Activated T-helper 2 cell treated with anti-CD3 and anti-CD28 coated beads, Interferon-gamma antibody, Interleukin-2, Interleukin-4, amounts not matched to agents 10 μg/mL and 5 μg/mL and 100 μg/mL, durations not matched to agents 14 hours and 24 hours and 36 hours (primary cell): ENCODE measurements at regions not wholly inside any gene's neighbourhood (a gene's known extent, or its start where the extent isn't known, plus 50 kb on each side); places are given as distances from the start of the nearest gene placed in this dataset.

ENCODE experiments used
- DNase-seq: peaks from one replicate; pipeline ENCODE4 v3.0.0; 2021; ENCODE audit warnings: low spot score
- H3K27ac Mint-ChIP-seq: one replicate; pipeline ENCODE4 v1.8.0; 2021; ENCODE audit warnings: mixed read lengths
- H3K27me3 Mint-ChIP-seq: one replicate; pipeline ENCODE4 v1.8.0; 2021; ENCODE audit warnings: low read depth, mixed read lengths
- H3K36me3 Mint-ChIP-seq: one replicate; pipeline ENCODE4 v1.8.0; 2021; ENCODE audit warnings: low read depth, mixed read lengths
- H3K4me1 Mint-ChIP-seq: one replicate; pipeline ENCODE4 v1.8.0; 2021; ENCODE audit warnings: low read depth, mixed read lengths
- H3K4me3 Mint-ChIP-seq: one replicate; pipeline ENCODE4 v1.8.0; 2021; ENCODE audit warnings: low read depth, mild to moderate bottlenecking, moderate library complexity, mixed read lengths
- H3K9me3 Mint-ChIP-seq: one replicate; pipeline ENCODE4 v1.8.0; 2021; ENCODE audit warnings: mixed read lengths
- intact Hi-C: fragments of 100-400 bp; cut with micrococcal nuclease; formaldehyde crosslinking; loops from one replicate; pipeline ENCODE4 v1.15.1; 2023

DNA sequence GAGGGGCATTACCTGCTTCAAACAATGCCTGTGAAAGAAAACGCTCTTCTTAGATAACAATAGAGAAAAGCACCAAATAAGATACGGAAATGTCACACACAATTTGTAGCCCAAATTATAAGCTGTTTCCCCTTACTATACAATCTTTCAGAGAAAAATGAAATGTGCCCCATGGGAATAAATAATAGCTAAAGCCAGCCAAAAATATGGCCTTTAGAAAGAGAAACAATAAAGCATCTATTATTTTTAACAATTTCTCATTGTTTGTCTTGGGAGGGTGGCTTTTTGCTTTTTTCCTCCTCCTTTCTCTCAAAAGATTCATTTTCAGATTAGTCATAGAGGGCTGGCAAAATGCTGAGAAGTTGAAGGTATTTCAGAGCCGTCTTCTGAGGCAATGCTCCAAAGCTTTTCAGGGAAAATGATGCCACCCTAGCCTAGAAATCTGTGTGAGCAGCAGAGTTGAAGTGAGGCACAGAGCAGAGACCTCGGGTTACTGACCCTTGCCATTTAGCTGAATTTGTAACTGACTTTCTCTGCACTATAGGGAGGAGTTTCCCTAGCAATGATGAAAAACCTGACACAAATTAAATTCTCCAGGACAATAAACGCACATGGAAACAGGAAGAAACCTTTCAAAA lies 86.3 kb upstream of the PRICKLE2 start:
- Mint-ChIP-seq H3K27ac (no peak overlapping the region), H3K36me3 (no peaks in the 10 kb centered on the region), H3K4me1 (no peaks in the 10 kb centered on the region), H3K9me3 (no peaks in the 10 kb centered on the region), H3K4me3 (no peak overlapping the region), H3K27me3 (no peaks in the 10 kb centered on the region)
- no peak for DNase-seq
- intact Hi-C loops = no loop called here

- no peak overlapping the region for H3K4me3 Mint-ChIP-seq
- H3K9me3 Mint-ChIP-seq = no peaks in the 10 kb centered on the region
- H3K27me3 Mint-ChIP-seq = no peaks in the 10 kb centered on the region
- H3K4me1 Mint-ChIP-seq = no peaks in the 10 kb centered on the region
- no peak for DNase-seq
- H3K36me3 Mint-ChIP-seq = no peaks in the 10 kb centered on the region
- no peak overlapping the region for H3K27ac Mint-ChIP-seq
- intact Hi-C loops = no loop called here
These were observed 83.7 kb upstream of the PRICKLE2 start for GRCh38 chr3:64308931-64309330.

GRCh38 chr3:64306745-64307144 lies 81.5 kb upstream of the PRICKLE2 start:
- Mint-ChIP-seq H3K27me3 (no peaks in the 10 kb centered on the region), H3K4me3 (no peak overlapping the region), H3K9me3 (no peaks in the 10 kb centered on the region), H3K36me3 (no peaks in the 10 kb centered on the region), H3K27ac (no peak overlapping the region), H3K4me1 (no peaks in the 10 kb centered on the region)
- no peak for DNase-seq
- intact Hi-C loops = no loop called here

DNA sequence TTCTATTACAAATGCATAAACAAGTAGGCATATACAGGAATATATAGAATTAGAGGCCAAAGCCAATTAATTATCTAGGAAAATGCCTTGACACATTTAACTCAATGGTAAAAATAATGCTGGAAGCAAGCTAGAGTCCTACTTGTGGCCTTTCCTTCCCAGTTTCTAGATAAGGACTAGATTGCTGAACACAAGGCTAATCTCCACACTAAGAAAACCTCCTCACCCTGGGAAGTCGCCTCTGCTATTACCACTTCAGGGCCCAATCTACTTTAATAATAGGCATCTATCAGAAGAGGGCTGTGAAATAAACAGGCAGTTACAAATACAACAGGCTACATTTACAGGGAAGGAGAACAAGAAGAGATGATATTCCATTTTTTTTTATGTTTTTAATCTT lies 80.5 kb upstream of the PRICKLE2 start:
- intact Hi-C loops = no loop called here
- Mint-ChIP-seq H3K36me3 (no peaks in the 10 kb centered on the region), H3K27ac (no peak overlapping the region), H3K27me3 (no peaks in the 10 kb centered on the region), H3K4me1 (no peaks in the 10 kb centered on the region), H3K4me3 (no peak overlapping the region), H3K9me3 (no peaks in the 10 kb centered on the region)
- no peak for DNase-seq

GRCh38 chr3:64304828-64305410 lies 79.7 kb upstream of the PRICKLE2 start:
- H3K27me3 Mint-ChIP-seq = no peaks in the 10 kb centered on the region
- H3K4me1 Mint-ChIP-seq = no peaks in the 10 kb centered on the region
- no peak for DNase-seq
- intact Hi-C loops = no loop called here
- H3K36me3 Mint-ChIP-seq = no peaks in the 10 kb centered on the region
- no peak overlapping the region for H3K27ac Mint-ChIP-seq
- no peaks in the 10 kb centered on the region for H3K9me3 Mint-ChIP-seq
- H3K4me3 Mint-ChIP-seq = no peak overlapping the region

DNA sequence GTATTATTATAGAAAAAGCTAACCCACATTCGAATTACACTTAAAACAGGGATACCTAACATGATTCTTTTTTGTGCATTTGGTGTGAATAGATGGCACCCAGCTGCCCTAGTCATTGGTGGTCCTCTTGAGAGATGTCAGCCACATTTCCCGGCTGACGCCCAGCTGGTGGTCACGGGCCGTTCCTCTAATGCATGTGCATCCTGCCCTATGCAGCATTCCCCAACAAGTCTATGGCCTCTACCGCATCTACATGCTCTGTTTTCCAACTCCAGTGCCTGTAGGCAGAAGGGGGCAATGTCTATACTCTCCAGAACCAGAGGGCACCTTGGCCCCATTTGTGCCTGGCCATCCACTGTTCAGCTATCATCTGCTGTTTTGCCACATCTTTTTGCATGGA lies 78.6 kb upstream of the PRICKLE2 start:
- no peaks in the 10 kb centered on the region for H3K9me3 Mint-ChIP-seq
- H3K4me1 Mint-ChIP-seq = no peaks in the 10 kb centered on the region
- no peak overlapping the region for H3K27ac Mint-ChIP-seq
- DNase-seq = no peak
- H3K27me3 Mint-ChIP-seq = no peaks in the 10 kb centered on the region
- no peaks in the 10 kb centered on the region for H3K36me3 Mint-ChIP-seq
- intact Hi-C loops = no loop called here
- H3K4me3 Mint-ChIP-seq = no peak overlapping the region

DNA sequence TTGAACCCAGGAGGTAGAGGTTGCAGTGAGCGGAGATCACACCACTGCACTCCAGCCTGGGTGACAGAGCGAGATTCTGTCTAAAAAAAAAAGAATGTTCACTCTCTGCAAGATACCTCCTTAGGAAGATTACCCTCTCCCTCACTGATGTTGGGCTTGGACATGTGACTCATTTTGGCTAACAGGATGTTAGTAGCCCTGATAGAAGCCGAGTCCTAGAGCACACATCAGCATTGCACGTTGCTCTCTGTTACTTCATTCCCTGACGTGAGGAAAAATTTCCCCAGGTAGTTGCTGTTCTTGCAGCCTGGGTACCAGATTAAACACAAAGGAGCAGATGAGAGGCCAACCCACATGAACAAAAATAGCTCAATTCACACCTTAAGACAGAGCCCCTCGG lies 78.1 kb upstream of the PRICKLE2 start:
- Mint-ChIP-seq H3K36me3 (no peaks in the 10 kb centered on the region), H3K27me3 (no peaks in the 10 kb centered on the region), H3K4me3 (no peak overlapping the region), H3K4me1 (no peaks in the 10 kb centered on the region), H3K9me3 (no peaks in the 10 kb centered on the region), H3K27ac (no peak overlapping the region)
- no peak for DNase-seq
- intact Hi-C loops = no loop called here

- Mint-ChIP-seq H3K27ac (no peak overlapping the region), H3K9me3 (no peaks in the 10 kb centered on the region), H3K36me3 (no peaks in the 10 kb centered on the region), H3K27me3 (no peaks in the 10 kb centered on the region), H3K4me3 (no peak overlapping the region), H3K4me1 (no peaks in the 10 kb centered on the region)
- intact Hi-C loops = no loop called here
- no peak for DNase-seq
These were observed 76.2 kb upstream of the PRICKLE2 start for GRCh38 chr3:64301476-64301875.

GRCh38 chr3:64300790-64301423 lies 75.6 kb upstream of the PRICKLE2 start:
- no peaks in the 10 kb centered on the region for H3K9me3 Mint-ChIP-seq
- H3K4me3 Mint-ChIP-seq = no peak overlapping the region
- H3K36me3 Mint-ChIP-seq = no peaks in the 10 kb centered on the region
- no peak overlapping the region for H3K27ac Mint-ChIP-seq
- no peak for DNase-seq
- no peaks in the 10 kb centered on the region for H3K27me3 Mint-ChIP-seq
- intact Hi-C loops = no loop called here
- no peaks in the 10 kb centered on the region for H3K4me1 Mint-ChIP-seq

- no peaks in the 10 kb centered on the region for H3K9me3 Mint-ChIP-seq
These were observed 73.9 kb upstream of the PRICKLE2 start for GRCh38 chr3:64299206-64299605.

GRCh38 chr3:64297563-64297962 lies 72.3 kb upstream of the PRICKLE2 start:
- DNase-seq = no peak
- no peaks in the 10 kb centered on the region for H3K9me3 Mint-ChIP-seq
- no peaks in the 10 kb centered on the region for H3K36me3 Mint-ChIP-seq
- intact Hi-C loops = no loop called here
- H3K4me3 Mint-ChIP-seq = no peak overlapping the region
- no peaks in the 10 kb centered on the region for H3K4me1 Mint-ChIP-seq
- H3K27ac Mint-ChIP-seq = no peak overlapping the region
- no peaks in the 10 kb centered on the region for H3K27me3 Mint-ChIP-seq

More at GRCh38 chr3:64299206-64299605, 73.9 kb upstream of the PRICKLE2 start:
- H3K27me3 Mint-ChIP-seq = no peaks in the 10 kb centered on the region
- no peak for DNase-seq
- H3K4me1 Mint-ChIP-seq = no peaks in the 10 kb centered on the region
- H3K27ac Mint-ChIP-seq = no peak overlapping the region
- no peak overlapping the region for H3K4me3 Mint-ChIP-seq
- no peaks in the 10 kb centered on the region for H3K36me3 Mint-ChIP-seq
- intact Hi-C loops = no loop called here

DNA sequence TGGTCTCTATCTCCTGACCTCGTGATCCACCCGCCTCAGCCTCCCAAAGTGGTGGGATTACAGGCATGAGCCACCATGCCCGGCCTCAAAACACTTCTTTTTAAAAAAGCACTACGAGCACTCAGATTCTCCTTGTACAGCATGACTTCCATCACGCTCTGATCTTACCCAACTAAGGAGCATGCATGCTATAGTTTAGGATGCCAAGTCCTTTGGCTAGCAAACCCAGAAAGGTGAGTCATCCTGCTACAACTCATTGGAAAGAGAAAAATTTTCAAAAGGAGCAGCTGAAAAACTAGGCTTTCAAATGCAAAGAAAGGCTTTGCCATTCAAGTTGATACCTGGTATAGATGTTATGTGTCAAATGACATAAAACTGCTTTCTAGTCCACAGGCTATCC lies 70.3 kb upstream of the PRICKLE2 start:
- Mint-ChIP-seq H3K9me3 (no peaks in the 10 kb centered on the region), H3K27me3 (no peaks in the 10 kb centered on the region), H3K36me3 (no peaks in the 10 kb centered on the region), H3K27ac (no peak overlapping the region), H3K4me1 (no peaks in the 10 kb centered on the region), H3K4me3 (no peak overlapping the region)
- DNase-seq = no peak
- intact Hi-C loops = no loop called here

DNA sequence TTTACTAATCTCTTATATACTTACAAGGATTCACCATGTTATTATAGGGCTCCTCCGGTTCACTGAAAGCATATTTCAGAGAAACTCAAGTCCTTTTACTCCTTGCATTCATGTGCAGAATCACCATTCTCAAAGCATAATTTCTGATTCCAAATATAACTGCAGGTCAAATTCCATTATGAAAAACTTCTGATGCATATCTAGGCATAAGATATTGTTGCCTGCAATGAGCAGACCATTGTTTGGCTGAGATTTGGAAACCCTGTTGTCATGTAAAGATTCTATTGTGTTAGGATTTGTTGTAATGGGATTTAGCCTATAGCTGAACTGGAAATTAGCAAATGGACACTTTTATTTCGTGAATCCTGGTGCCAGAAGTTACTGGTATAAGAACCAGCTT lies 69.5 kb upstream of the PRICKLE2 start:
- Mint-ChIP-seq H3K27ac (no peak overlapping the region), H3K4me3 (no peak overlapping the region), H3K4me1 (no peaks in the 10 kb centered on the region), H3K9me3 (no peaks in the 10 kb centered on the region), H3K36me3 (no peaks in the 10 kb centered on the region), H3K27me3 (no peaks in the 10 kb centered on the region)
- intact Hi-C loops = no loop called here
- no peak for DNase-seq
